Endodermal cell (in vitro differentiated cells): ENCODE measurements at regions not wholly inside any gene's neighbourhood (a gene's known extent, or its start where the extent isn't known, plus 50 kb on each side); places are given as distances from the start of the nearest gene placed in this dataset.

ENCODE experiments used
- DNase-seq: peaks from one replicate; pipeline ENCODE4 v3.0.0-alpha.2; 2017
- H3K27ac ChIP-seq: 2 replicates; pipeline ENCODE4 v1.5.1; 2013; ENCODE audit warnings: mild to moderate bottlenecking, low read depth, low read length, moderate library complexity
- H3K27me3 ChIP-seq: 2 replicates; pipeline ENCODE4 v1.6.1; 2013; ENCODE audit warnings: mild to moderate bottlenecking, low read length, moderate library complexity; ENCODE audit not compliant: insufficient read depth, control insufficient read depth, poor library complexity, severe bottlenecking
- H3K36me3 ChIP-seq: 2 replicates; pipeline ENCODE4 v1.7.0; 2013; ENCODE audit warnings: mild to moderate bottlenecking, low read length, moderate library complexity; ENCODE audit not compliant: control insufficient read depth, insufficient read depth
- H3K4me1 ChIP-seq: one replicate; pipeline ENCODE4 v1.7.0; 2013; ENCODE audit warnings: low read length; ENCODE audit not compliant: control insufficient read depth, insufficient read depth
- H3K4me3 ChIP-seq: 2 replicates; pipeline ENCODE4 v1.5.1; 2013; ENCODE audit warnings: mild to moderate bottlenecking, low read length, moderate library complexity
- H3K9ac ChIP-seq: 2 replicates; pipeline ENCODE4 v1.6.1; 2013; ENCODE audit warnings: mild to moderate bottlenecking, low read length, moderate library complexity; ENCODE audit not compliant: poor library complexity, severe bottlenecking; ENCODE audit errors: extremely low read depth
- H3K9me3 ChIP-seq: 2 replicates; pipeline ENCODE4 v1.6.1; 2013; ENCODE audit warnings: mild to moderate bottlenecking, low read length, moderate library complexity; ENCODE audit not compliant: control insufficient read depth
- H3K27ac Mint-ChIP-seq: 2 replicates; pipeline ENCODE4 v1.8.0; 2020; ENCODE audit warnings: mixed read lengths
- H3K27me3 Mint-ChIP-seq: 2 replicates; pipeline ENCODE4 v1.8.0; 2021; ENCODE audit warnings: mild to moderate bottlenecking, mixed read lengths; ENCODE audit not compliant: insufficient read depth
- H3K36me3 Mint-ChIP-seq: 2 replicates; pipeline ENCODE4 v1.8.0; 2020; ENCODE audit warnings: low read depth, mixed read lengths
- H3K4me1 Mint-ChIP-seq: 2 replicates; pipeline ENCODE4 v1.8.0; 2020; ENCODE audit warnings: mixed read lengths
- H3K4me3 Mint-ChIP-seq: 2 replicates; pipeline ENCODE4 v1.8.0; 2020; ENCODE audit warnings: mild to moderate bottlenecking, moderate library complexity, mixed read lengths
- H3K9me3 Mint-ChIP-seq: 2 replicates; pipeline ENCODE4 v1.8.0; 2020; ENCODE audit warnings: mild to moderate bottlenecking, mixed read lengths
- WGBS, 2 experiments: methylation state at CpG; one replicate each; pipeline versions ENCODE4 v1.1.5 to v1.1.7; 2013; ENCODE audit warnings: missing lambda C conversion rate in 2 of 2, mixed read lengths in 1 of 2; ENCODE audit not compliant: insufficient coverage in 1 of 2, insufficient read length in 1 of 2; 5-methylcytosine and 5-hydroxymethylcytosine counted together
- TF ChIP-seq, protein P1 (sequence below): fragments of 200-600 bp; sonication (generic); conservative IDR thresholded peaks from 2 replicates; pipeline ENCODE4 v1.5.0; 2021; ENCODE audit warnings: antibody characterized with exemption, mild to moderate bottlenecking

DNA sequence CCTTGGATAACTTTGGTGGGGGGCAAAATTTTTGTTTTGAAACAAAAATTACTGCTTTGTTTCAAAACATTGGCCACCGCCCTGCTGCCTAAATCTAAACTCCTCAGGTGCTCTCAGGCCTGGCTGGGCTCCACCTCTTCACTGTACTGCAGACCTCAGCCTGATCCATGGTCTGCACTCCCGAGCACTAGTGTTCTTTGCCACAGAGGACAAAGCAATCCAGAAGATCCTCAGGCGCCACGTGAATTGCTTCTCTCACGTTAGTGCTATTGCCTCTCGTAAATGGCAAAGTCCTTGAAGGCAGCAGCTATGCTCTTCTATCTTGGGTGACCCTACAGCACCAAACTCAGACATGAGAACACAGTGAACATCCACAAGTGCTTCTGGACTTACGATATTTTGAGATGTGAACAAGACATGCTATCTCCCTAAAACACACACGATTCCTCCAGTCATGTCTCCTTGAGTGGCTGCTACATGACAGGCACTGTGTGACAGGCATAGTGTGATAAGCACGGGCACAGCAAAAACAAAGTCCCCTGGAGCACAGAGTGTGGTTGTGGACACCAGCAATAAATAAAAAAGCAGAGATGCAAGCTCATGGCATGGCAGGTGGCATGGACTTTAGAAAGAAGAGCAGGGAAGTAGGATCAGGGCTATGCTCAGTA is 582.1 kb upstream of the DPP6 start:
- Histone ChIP-seq H3K4me3 (no peak overlapping the region), H3K36me3 (no peaks in the 10 kb centered on the region), H3K4me1 (no peaks in the 10 kb centered on the region), H3K9me3 (peaks cover 72% of the 10 kb centered on the region), H3K27me3 (no peaks in the 10 kb centered on the region), H3K27ac (no peak overlapping the region), H3K9ac (no peak overlapping the region)
- Mint-ChIP-seq H3K27ac (no peak overlapping the region), H3K27me3 (no peaks in the 10 kb centered on the region), H3K9me3 (peaks cover 94% of the 10 kb centered on the region), H3K4me3 (no peak overlapping the region), H3K36me3 (peaks cover 8% of the 10 kb centered on the region), H3K4me1 (no peaks in the 10 kb centered on the region)
- no peak for DNase-seq
- TF ChIP-seq, protein P1, sequence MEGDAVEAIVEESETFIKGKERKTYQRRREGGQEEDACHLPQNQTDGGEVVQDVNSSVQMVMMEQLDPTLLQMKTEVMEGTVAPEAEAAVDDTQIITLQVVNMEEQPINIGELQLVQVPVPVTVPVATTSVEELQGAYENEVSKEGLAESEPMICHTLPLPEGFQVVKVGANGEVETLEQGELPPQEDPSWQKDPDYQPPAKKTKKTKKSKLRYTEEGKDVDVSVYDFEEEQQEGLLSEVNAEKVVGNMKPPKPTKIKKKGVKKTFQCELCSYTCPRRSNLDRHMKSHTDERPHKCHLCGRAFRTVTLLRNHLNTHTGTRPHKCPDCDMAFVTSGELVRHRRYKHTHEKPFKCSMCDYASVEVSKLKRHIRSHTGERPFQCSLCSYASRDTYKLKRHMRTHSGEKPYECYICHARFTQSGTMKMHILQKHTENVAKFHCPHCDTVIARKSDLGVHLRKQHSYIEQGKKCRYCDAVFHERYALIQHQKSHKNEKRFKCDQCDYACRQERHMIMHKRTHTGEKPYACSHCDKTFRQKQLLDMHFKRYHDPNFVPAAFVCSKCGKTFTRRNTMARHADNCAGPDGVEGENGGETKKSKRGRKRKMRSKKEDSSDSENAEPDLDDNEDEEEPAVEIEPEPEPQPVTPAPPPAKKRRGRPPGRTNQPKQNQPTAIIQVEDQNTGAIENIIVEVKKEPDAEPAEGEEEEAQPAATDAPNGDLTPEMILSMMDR, result no peak
- WGBS, 2 experiments, result 73 to 78% methylated on average over 7 to 9 of the region's 9 CpGs

DNA sequence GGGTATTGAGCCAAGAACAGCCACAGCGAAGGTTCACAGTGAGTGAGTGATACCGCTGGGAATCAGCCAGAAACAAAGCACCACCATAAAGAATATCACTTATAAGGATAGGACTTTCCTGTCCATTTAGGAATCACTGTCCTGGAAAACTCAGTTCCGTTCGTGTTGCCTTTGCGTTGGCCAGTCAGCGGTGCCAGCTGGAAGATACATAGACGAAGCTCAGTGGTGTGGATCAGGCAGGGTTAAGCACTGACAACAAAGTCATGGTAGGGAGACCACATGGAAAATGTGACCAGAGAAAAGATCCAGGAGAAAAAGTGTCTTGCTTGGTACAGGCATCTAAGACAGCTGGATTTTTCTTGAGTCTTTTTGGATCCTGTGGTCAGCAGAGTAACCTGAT is 579.7 kb upstream of the DPP6 start:
- H3K4me1 Mint-ChIP-seq, result no peaks in the 10 kb centered on the region
- no peak overlapping the region for H3K27ac Mint-ChIP-seq
- H3K4me3 ChIP-seq, result no peak overlapping the region
- H3K27me3 ChIP-seq, result no peaks in the 10 kb centered on the region
- H3K36me3 Mint-ChIP-seq, result peaks cover 8% of the 10 kb centered on the region
- no peak overlapping the region for H3K27ac ChIP-seq
- TF ChIP-seq, protein P1, result no peak
- WGBS, 2 experiments, result 59 to 66% methylated on average over 5 to 7 of the region's 7 CpGs
- H3K9me3 ChIP-seq, result peaks cover 66% of the 10 kb centered on the region
- no peaks in the 10 kb centered on the region for H3K4me1 ChIP-seq
- H3K9ac ChIP-seq, result no peak overlapping the region
- no peak for DNase-seq
- H3K36me3 ChIP-seq, result no peaks in the 10 kb centered on the region
- no peaks in the 10 kb centered on the region for H3K27me3 Mint-ChIP-seq
- H3K9me3 Mint-ChIP-seq, result peaks cover 92% of the 10 kb centered on the region
- no peak overlapping the region for H3K4me3 Mint-ChIP-seq

DNA sequence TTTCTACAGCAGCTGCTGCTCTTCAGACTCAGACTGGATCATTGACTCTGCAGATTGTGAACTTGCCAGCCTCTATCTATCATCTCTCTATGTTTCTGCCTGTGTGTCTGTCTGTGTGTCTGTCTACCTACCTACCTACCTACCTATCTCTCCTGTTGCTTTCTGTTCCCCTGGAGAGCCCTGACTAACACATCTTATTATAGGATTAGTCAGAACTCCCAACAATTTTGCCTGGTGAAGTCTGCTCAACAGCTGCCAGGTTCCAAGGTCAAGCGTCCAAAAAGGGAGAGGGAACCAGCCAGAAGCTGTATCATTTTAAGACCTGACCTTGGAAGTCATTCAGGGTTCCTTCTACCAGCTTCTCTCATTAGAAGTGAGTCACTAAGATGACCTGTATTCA is 579.0 kb upstream of the DPP6 start:
- Histone ChIP-seq H3K9ac (no peak overlapping the region), H3K27ac (no peak overlapping the region), H3K27me3 (no peaks in the 10 kb centered on the region), H3K9me3 (peaks cover 61% of the 10 kb centered on the region), H3K4me1 (no peaks in the 10 kb centered on the region), H3K36me3 (no peaks in the 10 kb centered on the region), H3K4me3 (no peak overlapping the region)
- Mint-ChIP-seq H3K4me3 (no peak overlapping the region), H3K27ac (no peak overlapping the region), H3K36me3 (peaks cover 7% of the 10 kb centered on the region), H3K27me3 (no peaks in the 10 kb centered on the region), H3K9me3 (peaks cover 91% of the 10 kb centered on the region), H3K4me1 (no peaks in the 10 kb centered on the region)
- no peak for DNase-seq
- 25% methylated on average over 1 of the region's 1 CpG for WGBS, 2 experiments
- TF ChIP-seq, protein P1, result no peak
